HG02870 (cell line): ENCODE measurements at regions not wholly inside any gene's neighbourhood (a gene's known extent, or its start where the extent isn't known, plus 50 kb on each side); places are given as distances from the start of the nearest gene placed in this dataset.
"Not testable (repeated sequence)": the region's sequence is repeated elsewhere in the genome, so short reads cannot be mapped to it uniquely, and the experiment has no call there.

Source experiments
- ATAC-seq: cut with Tn5 transposase; IDR thresholded peaks from one replicate; pipeline ENCODE4 v1.9.1; 2021; ENCODE audit warnings: mild to moderate bottlenecking, moderate library complexity; ENCODE audit not compliant: unreplicated experiment

DNA sequence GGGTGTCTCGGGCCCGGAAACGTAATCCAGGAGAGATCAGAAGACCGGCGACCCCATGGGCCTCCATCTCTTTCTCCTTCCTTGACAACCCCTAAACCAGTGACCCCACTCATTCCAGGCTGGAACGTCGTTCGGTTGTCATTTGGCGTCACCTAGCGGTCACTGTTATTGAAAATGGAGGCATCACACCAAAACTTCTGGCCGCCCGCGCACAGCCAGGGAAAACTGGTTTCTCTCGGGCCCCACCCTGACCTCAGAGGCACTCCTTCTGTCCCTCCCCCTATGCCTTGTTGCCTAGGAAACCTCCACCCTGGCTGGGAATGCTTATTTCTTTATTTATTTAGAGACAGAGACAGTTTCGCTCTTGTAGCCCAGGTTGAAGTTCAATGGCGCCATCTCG is 2327.3 kb upstream of the TPTE start:
- ATAC-seq: peak; percentile 64

DNA sequence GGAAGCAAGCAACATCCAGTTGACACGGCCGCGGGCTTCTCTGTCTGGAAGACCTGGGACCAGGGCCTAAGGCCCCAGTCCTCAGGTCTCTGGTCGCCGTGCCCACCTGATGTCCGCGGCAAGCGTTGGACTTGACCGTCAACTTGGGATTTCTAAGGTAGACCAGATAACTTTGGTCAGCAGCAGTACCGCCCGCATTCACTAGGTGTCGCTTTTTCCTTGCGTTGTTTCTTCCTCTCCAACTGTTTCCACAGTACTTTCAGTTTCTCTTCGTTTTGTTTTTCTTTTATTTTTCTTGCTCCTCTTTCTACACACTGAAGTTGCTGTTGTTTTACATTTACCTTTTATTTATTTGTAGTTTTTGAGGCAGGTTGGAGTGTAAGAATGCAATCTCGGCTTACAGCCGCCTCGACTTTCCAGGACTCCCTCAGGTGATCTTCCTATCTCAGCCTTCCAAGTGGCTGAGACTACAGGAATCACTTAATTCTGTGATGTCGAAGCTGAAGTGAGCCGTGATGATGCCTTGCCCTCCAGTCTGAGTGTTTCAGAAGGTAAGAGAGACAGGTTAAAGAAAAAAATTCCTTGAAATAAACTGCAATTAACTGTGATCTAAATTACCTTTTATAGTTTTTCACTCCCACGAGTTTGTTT is 2323.9 kb upstream of the TPTE start:
- ATAC-seq: not testable (repeated sequence)

DNA sequence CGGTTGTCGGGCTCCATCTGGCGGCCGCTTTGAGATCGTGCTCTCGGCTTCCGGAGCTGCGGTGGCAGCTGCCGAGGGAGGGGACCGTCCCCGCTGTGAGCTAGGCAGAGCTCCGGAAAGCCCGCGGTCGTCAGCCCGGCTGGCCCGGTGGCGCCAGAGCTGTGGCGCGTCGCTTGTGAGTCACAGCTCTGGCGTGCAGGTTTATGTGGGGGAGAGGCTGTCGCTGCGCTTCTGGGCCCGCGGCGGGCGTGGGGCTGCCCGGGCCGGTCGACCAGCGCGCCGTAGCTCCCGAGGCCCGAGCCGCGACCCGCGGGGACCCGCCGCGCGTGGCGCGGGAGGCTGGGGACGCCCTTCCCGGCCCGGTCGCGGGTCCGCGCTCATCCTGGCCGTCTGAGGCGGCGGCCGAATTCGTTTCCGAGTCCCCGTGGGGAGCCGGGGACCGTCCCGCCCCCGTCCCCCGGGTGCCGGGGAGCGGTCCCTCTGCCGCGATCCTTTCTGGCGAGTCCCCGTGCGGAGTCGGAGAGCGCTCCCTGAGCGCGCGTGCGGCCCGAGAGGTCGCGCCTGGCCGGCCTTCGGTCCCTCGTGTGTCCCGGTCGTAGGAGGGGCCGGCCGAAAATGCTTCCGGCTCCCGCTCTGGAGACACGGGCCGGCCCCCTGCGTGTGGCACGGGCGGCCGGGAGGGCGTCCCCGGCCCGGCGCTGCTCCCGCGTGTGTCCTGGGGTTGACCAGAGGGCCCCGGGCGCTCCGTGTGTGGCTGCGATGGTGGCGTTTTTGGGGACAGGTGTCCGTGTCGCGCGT is 2316.1 kb upstream of the TPTE start:
- ATAC-seq: not testable (repeated sequence)

- not testable (repeated sequence) for ATAC-seq
These were observed 2315.5 kb upstream of the TPTE start for GRCh38 chr21:8205892-8206188.

DNA sequence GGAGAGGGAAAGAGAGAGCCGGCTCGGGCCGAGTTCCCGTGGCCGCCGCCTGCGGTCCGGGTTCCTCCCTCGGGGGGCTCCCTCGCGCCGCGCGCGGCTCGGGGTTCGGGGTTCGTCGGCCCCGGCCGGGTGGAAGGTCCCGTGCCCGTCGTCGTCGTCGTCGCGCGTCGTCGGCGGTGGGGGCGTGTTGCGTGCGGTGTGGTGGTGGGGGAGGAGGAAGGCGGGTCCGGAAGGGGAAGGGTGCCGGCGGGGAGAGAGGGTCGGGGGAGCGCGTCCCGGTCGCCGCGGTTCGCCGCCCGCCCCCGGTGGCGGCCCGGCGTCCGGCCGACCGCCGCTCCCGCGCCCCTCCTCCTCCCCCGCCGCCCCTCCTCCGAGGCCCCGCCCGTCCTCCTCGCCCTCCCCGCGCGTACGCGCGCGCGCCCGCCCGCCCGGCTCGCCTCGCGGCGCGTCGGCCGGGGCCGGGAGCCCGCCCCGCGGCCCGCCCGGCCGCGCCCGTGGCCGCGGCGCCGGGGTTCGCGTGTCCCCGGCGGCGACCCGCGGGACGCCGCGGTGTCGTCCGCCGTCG is 2308.3 kb upstream of the TPTE start:
- peak; percentile 54 for ATAC-seq

DNA sequence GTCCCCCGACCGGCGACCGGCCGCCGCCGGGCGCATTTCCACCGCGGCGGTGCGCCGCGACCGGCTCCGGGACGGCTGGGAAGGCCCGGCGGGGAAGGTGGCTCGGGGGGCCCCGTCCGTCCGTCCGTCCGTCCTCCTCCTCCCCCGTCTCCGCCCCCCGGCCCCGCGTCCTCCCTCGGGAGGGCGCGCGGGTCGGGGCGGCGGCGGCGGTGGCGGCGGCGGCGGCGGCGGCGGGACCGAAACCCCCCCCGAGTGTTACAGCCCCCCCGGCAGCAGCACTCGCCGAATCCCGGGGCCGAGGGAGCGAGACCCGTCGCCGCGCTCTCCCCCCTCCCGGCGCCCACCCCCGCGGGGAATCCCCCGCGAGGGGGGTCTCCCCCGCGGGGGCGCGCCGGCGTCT is 2306.8 kb upstream of the TPTE start:
- ATAC-seq: not testable (repeated sequence)

- ATAC-seq: not testable (repeated sequence)
These were observed 2291.8 kb upstream of the TPTE start for GRCh38 chr21:8229366-8230150.

DNA sequence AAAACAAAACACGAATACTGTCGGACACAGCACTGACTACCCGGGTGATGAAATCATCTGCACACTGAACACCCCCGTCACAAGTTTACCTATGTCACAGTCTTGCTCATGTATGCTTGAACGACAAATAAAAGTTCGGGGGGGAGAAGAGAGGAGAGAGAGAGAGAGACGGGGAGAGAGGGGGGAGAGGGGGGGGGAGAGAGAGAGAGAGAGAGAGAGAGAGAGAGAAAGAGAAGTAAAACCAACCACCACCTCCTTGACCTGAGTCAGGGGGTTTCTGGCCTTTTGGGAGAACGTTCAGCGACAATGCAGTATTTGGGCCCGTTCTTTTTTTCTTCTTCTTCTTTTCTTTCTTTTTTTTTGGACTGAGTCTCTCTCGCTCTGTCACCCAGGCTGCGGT is 2290.1 kb upstream of the TPTE start:
- ATAC-seq: not testable (repeated sequence)

DNA sequence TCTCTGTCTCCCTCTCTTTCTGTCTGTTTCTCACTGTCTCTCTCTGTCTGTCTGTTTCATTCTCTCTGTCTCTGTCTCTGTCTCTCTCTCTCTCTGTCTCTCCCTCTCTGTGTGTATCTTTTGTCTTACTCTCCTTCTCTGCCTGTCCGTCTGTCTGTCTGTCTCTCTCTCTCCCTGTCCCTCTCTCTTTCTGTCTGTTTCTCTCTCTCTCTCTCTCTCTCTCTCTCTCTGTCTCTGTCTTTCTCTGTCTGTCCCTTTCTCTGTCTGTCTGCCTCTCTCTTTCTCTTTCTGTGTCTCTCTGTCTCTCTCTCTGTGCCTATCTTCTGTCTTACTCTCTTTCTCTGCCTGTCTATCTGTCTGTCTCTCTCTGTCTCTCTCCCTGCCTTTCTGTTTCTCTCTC is 2288.4 kb upstream of the TPTE start:
- ATAC-seq: not testable (repeated sequence)

- ATAC-seq: not testable (repeated sequence)
These were observed 2287.3 kb upstream of the TPTE start for GRCh38 chr21:8234059-8234458.

- ATAC-seq: peak; percentile 34
These were observed 2276.4 kb upstream of the TPTE start for GRCh38 chr21:8244723-8245641.

- ATAC-seq: peak; percentile 72
These were observed 2275.6 kb upstream of the TPTE start for GRCh38 chr21:8245642-8246402.

DNA sequence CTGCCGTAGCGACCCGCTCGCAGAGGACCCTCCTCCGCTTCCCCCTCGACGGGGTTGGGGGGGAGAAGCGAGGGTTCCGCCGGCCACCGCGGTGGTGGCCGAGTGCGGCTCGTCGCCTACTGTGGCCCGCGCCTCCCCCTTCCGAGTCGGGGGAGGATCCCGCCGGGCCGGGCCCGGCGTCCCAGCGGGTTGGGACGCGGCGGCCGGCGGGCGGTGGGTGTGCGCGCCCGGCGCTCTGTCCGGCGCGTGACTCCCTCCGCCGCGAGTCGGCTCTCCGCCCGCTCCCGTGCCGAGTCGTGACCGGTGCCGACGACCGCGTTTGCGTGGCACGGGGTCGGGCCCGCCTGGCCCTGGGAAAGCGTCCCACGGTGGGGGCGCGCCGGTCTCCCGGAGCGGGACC is 2269.7 kb upstream of the TPTE start:
- ATAC-seq: not testable (repeated sequence)

DNA sequence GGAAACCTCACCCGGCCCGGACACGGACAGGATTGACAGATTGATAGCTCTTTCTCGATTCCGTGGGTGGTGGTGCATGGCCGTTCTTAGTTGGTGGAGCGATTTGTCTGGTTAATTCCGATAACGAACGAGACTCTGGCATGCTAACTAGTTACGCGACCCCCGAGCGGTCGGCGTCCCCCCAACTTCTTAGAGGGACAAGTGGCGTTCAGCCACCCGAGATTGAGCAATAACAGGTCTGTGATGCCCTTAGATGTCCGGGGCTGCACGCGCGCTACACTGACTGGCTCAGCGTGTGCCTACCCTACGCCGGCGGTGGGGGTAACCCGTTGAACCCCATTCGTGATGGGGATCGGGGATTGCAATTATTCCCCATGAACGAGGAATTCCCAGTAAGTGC is 2266.3 kb upstream of the TPTE start:
- ATAC-seq: not testable (repeated sequence)

- not testable (repeated sequence) for ATAC-seq
These were observed 2264.1 kb upstream of the TPTE start for GRCh38 chr21:8257083-8257799.

DNA sequence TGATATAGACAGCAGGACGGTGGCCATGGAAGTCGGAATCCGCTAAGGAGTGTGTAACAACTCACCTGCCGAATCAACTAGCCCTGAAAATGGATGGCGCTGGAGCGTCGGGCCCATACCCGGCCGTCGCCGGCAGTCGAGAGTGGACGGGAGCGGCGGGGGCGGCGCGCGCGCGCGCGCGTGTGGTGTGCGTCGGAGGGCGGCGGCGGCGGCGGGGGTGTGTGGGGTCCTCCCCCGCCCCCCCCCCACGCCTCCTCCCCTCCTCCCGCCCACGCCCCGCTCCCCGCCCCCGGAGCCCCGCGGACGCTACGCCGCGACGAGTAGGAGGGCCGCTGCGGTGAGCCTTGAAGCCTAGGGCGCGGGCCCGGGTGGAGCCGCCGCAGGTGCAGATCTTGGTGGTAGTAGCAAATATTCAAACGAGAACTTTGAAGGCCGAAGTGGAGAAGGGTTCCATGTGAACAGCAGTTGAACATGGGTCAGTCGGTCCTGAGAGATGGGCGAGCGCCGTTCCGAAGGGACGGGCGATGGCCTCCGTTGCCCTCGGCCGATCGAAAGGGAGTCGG is 2261.2 kb upstream of the TPTE start:
- ATAC-seq: not testable (repeated sequence)
